SH-SY5Y (cell line): ENCODE measurements at regions not wholly inside any gene's neighbourhood (a gene's known extent, or its start where the extent isn't known, plus 50 kb on each side); places are given as distances from the start of the nearest gene placed in this dataset.

Experiments
- GATA2 ChIP-seq: IDR thresholded peaks from 2 replicates; pipeline ENCODE4 v1.6.1; 2011; ENCODE audit warnings: mild to moderate bottlenecking, low read depth, low read length
- GATA3 ChIP-seq: IDR thresholded peaks from 2 replicates; pipeline ENCODE4 v1.6.1; 2011; ENCODE audit warnings: low read depth, mild to moderate bottlenecking, low read length, moderate library complexity

- TF ChIP-seq GATA3 (no peak), GATA2 (no peak)
Observed at GRCh38 chr4:56210397-56210796, 176.9 kb downstream of the AASDH start.
